Neuronal stem cell (in vitro differentiated cells): ENCODE measurements at regions not wholly inside any gene's neighbourhood (a gene's known extent, or its start where the extent isn't known, plus 50 kb on each side); places are given as distances from the start of the nearest gene placed in this dataset.
A peak's percentile ranks its signal among the peaks of the same experiment; 100 is the strongest.

Source experiments
- DNase-seq: peaks from one replicate; pipeline ENCODE4 v3.0.0-alpha.2; 2013; ENCODE audit warnings: low spot score
- H2AFZ ChIP-seq: one replicate; pipeline ENCODE4 v1.6.1; 2013; ENCODE audit warnings: mild to moderate bottlenecking, low read length, inconsistent platforms
- H2AK5ac ChIP-seq: 2 replicates; pipeline ENCODE4 v1.6.1; 2013; ENCODE audit warnings: low read depth, mild to moderate bottlenecking, inconsistent platforms, low read length, moderate library complexity, mixed read lengths
- H2BK120ac ChIP-seq: 2 replicates; pipeline ENCODE4 v1.6.1; 2013; ENCODE audit warnings: low read depth, mild to moderate bottlenecking, inconsistent platforms, low read length, moderate library complexity, mixed read lengths
- H2BK12ac ChIP-seq: one replicate; pipeline ENCODE4 v1.6.1; 2013; ENCODE audit warnings: low read length, inconsistent platforms
- H2BK15ac ChIP-seq: 2 replicates; pipeline ENCODE4 v1.6.1; 2013; ENCODE audit warnings: mild to moderate bottlenecking, low read length, inconsistent platforms, mixed read lengths
- H2BK5ac ChIP-seq: one replicate; pipeline ENCODE4 v1.6.1; 2013; ENCODE audit warnings: inconsistent platforms, mild to moderate bottlenecking, low read length, moderate library complexity
- H3K14ac ChIP-seq: one replicate; pipeline ENCODE4 v1.6.1; 2013; ENCODE audit warnings: low read length, inconsistent platforms
- H3K18ac ChIP-seq: 2 replicates; pipeline ENCODE4 v1.6.1; 2013; ENCODE audit warnings: low read length, inconsistent platforms
- H3K23ac ChIP-seq: 2 replicates; pipeline ENCODE4 v1.6.1; 2013; ENCODE audit warnings: low read depth, mild to moderate bottlenecking, mixed read lengths, low read length, inconsistent platforms; ENCODE audit not compliant: poor library complexity
- H3K27ac ChIP-seq: replicated peaks from 3 replicates; pipeline ENCODE4 v1.5.1; 2013; ENCODE audit warnings: low read length, inconsistent platforms
- H3K27me3 ChIP-seq, 3 experiments: 2 replicates each; pipeline ENCODE4 v1.6.1; 2013; ENCODE audit warnings: low read length in 3 of 3, mild to moderate bottlenecking in 2 of 3, inconsistent platforms in 1 of 3, low read depth in 1 of 3, mixed read lengths in 1 of 3, moderate library complexity in 1 of 3; ENCODE audit not compliant: control insufficient read depth in 3 of 3, insufficient read depth in 3 of 3
- H3K36me3 ChIP-seq, 2 donors: replicated peaks in 1 of 2; 2 replicates each; pipeline ENCODE4 v1.6.1; 2013; ENCODE audit warnings: low read length in 2 of 2; ENCODE audit not compliant: control insufficient read depth in 2 of 2, insufficient read depth in 2 of 2
- H3K4ac ChIP-seq: 2 replicates; pipeline ENCODE4 v1.6.1; 2013; ENCODE audit warnings: inconsistent platforms, mild to moderate bottlenecking, low read length, moderate library complexity
- H3K4me1 ChIP-seq, 2 donors: 1 replicate in 1 of 2; 2 replicates in 1 of 2; pipeline ENCODE4 v1.6.1; 2013; ENCODE audit warnings: low read length in 2 of 2, low read depth in 1 of 2; ENCODE audit not compliant: control insufficient read depth in 2 of 2, insufficient read depth in 1 of 2
- H3K4me2 ChIP-seq: one replicate; pipeline ENCODE4 v1.6.1; 2013; ENCODE audit warnings: mild to moderate bottlenecking, low read length, inconsistent platforms; ENCODE audit not compliant: insufficient read depth, poor library complexity, severe bottlenecking
- H3K4me3 ChIP-seq, 2 donors: 2 replicates each; pipeline ENCODE4 v1.5.1; 2013; ENCODE audit warnings: low read length in 2 of 2, mild to moderate bottlenecking in 2 of 2, inconsistent platforms in 1 of 2, moderate library complexity in 1 of 2
- H3K79me1 ChIP-seq: one replicate; pipeline ENCODE4 v1.6.1; 2013; ENCODE audit warnings: low read depth, mild to moderate bottlenecking, inconsistent platforms, low read length, moderate library complexity
- H3K9ac ChIP-seq: one replicate; pipeline ENCODE4 v1.6.1; 2013; ENCODE audit warnings: mild to moderate bottlenecking, low read depth, low read length, inconsistent platforms; ENCODE audit not compliant: poor library complexity
- H3K9me3 ChIP-seq, 2 donors: replicated peaks in 1 of 2; 2 replicates each; pipeline versions ENCODE3 to v1.6.1; 2013; ENCODE audit warnings: low read length in 2 of 2, mild to moderate bottlenecking in 2 of 2, inconsistent platforms in 1 of 2, low read depth in 1 of 2, mixed read lengths in 1 of 2, moderate library complexity in 1 of 2; ENCODE audit not compliant: control insufficient read depth in 2 of 2, insufficient read depth in 1 of 2
- H4K8ac ChIP-seq: one replicate; pipeline ENCODE4 v1.6.1; 2013; ENCODE audit warnings: low read depth, mild to moderate bottlenecking, inconsistent platforms, low read length, moderate library complexity
- H4K91ac ChIP-seq: one replicate; pipeline ENCODE4 v1.6.1; 2013; ENCODE audit warnings: low read length, low read depth, mild to moderate bottlenecking, inconsistent platforms; ENCODE audit not compliant: poor library complexity
- WGBS, 2 donors: extraction: QIAGEN DNeasy Blood & Tissue Kit; methylation state at CpG; one replicate each; pipeline ENCODE4 v1.1.7; 2013; ENCODE audit warnings: missing lambda C conversion rate in 2 of 2, mixed read lengths in 1 of 2; ENCODE audit not compliant: insufficient read length in 2 of 2, insufficient replicate concordance in 1 of 2; ENCODE audit errors: extremely low coverage in 2 of 2; 5-methylcytosine and 5-hydroxymethylcytosine counted together

DNA sequence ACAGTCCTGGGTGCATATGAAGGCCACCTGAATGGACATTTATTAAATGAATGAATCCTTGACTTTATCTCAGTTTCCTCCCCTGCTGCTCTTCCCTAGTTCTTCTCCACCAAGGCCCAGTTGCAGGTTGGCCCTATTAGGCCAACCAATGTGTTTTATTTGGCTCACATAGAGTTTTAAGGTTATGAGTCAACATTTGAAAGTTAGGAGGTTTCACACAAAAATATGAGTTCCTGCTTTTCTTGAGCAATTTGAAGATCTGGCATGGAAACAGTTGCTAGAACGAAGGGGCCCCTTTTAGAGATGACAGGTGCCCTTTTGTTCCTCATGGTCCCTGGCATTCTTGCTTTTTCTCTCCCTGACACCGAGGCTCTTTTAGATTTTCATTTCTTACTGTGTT is 83.0 kb upstream of the PDZRN3 start:
- Histone ChIP-seq H2BK12ac (no peak overlapping the region), H3K79me1 (no peaks in the 10 kb centered on the region), H2BK15ac (no peak overlapping the region), H3K4me2 (no peak overlapping the region), H3K14ac (no peak overlapping the region), H3K18ac (no peak overlapping the region), H3K27me3 (no peaks in the 10 kb centered on the region), H2BK120ac (no peak overlapping the region), H3K9ac (no peak overlapping the region), H3K4me1 (peaks cover 0 to 2% of the 10 kb centered on the region in 2 donors), H3K9me3 (no peaks in the 10 kb centered on the region), H3K27ac (no peak overlapping the region), H2BK5ac (no peak overlapping the region), H2AK5ac (no peak overlapping the region), H3K23ac (no peak overlapping the region), H2AFZ (no peak overlapping the region), H3K4ac (no peak overlapping the region), H4K8ac (no peak overlapping the region), H4K91ac (no peak overlapping the region), H3K36me3 (no peaks in the 10 kb centered on the region), H3K4me3 (no peak overlapping the region)
- no peak for DNase-seq
- WGBS, 2 donors = no CpG with 5 or more reads among the region's 2 CpGs

DNA sequence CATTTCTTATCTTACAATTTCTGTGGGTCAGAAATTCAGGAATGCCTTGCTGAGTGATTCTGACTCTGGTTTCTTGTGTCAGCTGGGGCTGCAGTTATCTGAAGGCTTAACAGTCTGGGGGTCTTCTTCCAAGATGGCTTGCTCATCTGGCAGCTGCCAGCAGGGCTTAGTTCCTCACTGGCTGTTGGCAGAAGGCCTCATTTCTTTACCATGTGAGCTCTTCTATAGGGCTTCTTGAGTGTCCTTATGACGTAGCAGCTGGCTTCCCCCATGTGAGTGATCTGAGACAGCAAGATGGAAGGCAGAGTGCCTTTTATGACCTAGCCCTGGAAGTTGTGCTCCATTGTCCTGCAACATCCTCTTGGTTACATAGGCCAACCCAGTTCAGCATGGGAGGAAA is 82.0 kb upstream of the PDZRN3 start:
- no peak overlapping the region for H2BK15ac ChIP-seq
- no peak overlapping the region for H3K18ac ChIP-seq
- H4K91ac ChIP-seq = no peak overlapping the region
- no peak overlapping the region for H4K8ac ChIP-seq
- WGBS, 2 donors = no CpG with 5 or more reads among the region's 1 CpG
- no peaks in the 10 kb centered on the region for H3K36me3 ChIP-seq
- no peak overlapping the region for H2BK12ac ChIP-seq
- H3K9ac ChIP-seq = no peak overlapping the region
- H3K79me1 ChIP-seq = no peaks in the 10 kb centered on the region
- no peak overlapping the region for H3K4me3 ChIP-seq
- H3K23ac ChIP-seq = no peak overlapping the region
- no peak overlapping the region for H2AK5ac ChIP-seq
- H3K4me2 ChIP-seq = no peak overlapping the region
- no peak overlapping the region for H3K14ac ChIP-seq
- H3K27ac ChIP-seq = no peak overlapping the region
- H3K9me3 ChIP-seq = no peaks in the 10 kb centered on the region
- H2BK5ac ChIP-seq = no peak overlapping the region
- peaks cover 0 to 2% of the 10 kb centered on the region in 2 donors for H3K4me1 ChIP-seq
- no peaks in the 10 kb centered on the region for H3K27me3 ChIP-seq
- no peak for DNase-seq
- H2AFZ ChIP-seq = peak overlapping the region; percentile 15
- H3K4ac ChIP-seq = no peak overlapping the region
- H2BK120ac ChIP-seq = no peak overlapping the region

DNA sequence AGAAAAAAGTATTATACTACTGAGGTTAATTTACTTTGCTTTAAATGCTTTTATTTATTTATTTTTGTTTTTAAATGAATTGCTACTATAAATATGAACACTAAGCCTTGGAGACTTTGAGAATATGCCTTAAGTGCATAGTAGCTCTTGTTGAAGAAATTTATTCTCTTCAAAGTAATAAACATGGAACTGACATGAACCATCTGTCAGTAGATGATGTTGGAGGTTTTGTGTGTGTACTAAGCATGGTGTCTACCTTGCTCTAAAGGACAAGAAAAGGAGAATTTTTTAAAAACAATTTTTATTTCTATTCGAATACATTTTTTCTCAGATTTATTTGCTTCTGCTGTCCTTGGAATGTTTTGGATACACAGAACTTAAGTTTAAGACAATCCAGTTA is 81.1 kb upstream of the PDZRN3 start:
- H2AK5ac ChIP-seq = no peak overlapping the region
- no peak overlapping the region for H2BK5ac ChIP-seq
- no peak overlapping the region for H4K91ac ChIP-seq
- no peak overlapping the region for H3K4me2 ChIP-seq
- H2BK12ac ChIP-seq = no peak overlapping the region
- no peak for DNase-seq
- no peaks in the 10 kb centered on the region for H3K27me3 ChIP-seq
- no CpG with 5 or more reads among the region's 1 CpG for WGBS, 2 donors
- no peaks in the 10 kb centered on the region for H3K36me3 ChIP-seq
- H3K23ac ChIP-seq = no peak overlapping the region
- H3K4me3 ChIP-seq = no peak overlapping the region
- no peak overlapping the region for H2BK15ac ChIP-seq
- H4K8ac ChIP-seq = no peak overlapping the region
- H3K18ac ChIP-seq = no peak overlapping the region
- no peak overlapping the region for H3K14ac ChIP-seq
- no peak overlapping the region for H3K27ac ChIP-seq
- no peaks in the 10 kb centered on the region for H3K79me1 ChIP-seq
- peaks cover 0 to 2% of the 10 kb centered on the region in 2 donors for H3K4me1 ChIP-seq
- no peak overlapping the region for H3K4ac ChIP-seq
- no peaks in the 10 kb centered on the region for H3K9me3 ChIP-seq
- H2BK120ac ChIP-seq = no peak overlapping the region
- no peak overlapping the region for H2AFZ ChIP-seq
- H3K9ac ChIP-seq = no peak overlapping the region

DNA sequence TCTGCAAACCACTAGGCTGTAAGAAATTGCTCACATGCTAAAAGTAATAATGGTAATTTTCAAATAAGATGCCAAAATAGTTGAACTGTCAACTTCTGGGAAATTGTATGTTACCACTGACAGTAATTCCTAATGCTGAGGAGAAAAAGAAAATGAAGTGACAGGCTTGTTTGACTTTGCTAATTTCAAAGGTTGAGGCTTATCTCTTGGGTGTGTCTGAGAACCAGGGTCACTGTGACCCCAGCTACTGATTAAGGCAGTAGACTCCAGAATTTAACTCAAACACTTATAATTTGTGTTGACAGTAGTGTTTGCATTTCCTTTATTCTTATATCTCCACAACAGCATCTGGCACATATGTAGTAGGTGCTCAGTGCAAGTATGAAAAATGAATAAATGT is 74.6 kb upstream of the PDZRN3 start:
- Histone ChIP-seq H4K8ac (no peak overlapping the region), H3K36me3 (no peaks in the 10 kb centered on the region), H4K91ac (no peak overlapping the region), H3K79me1 (no peaks in the 10 kb centered on the region), H3K4me2 (no peak overlapping the region), H3K27ac (no peak overlapping the region), H3K4me1 (peaks cover 0 to under 1% of the 10 kb centered on the region in 2 donors), H3K4ac (no peak overlapping the region), H2AFZ (no peak overlapping the region), H2BK15ac (no peak overlapping the region), H3K9ac (no peak overlapping the region), H3K23ac (no peak overlapping the region), H3K4me3 (no peak overlapping the region), H3K9me3 (no peaks in the 10 kb centered on the region), H2BK5ac (no peak overlapping the region), H2BK12ac (no peak overlapping the region), H2BK120ac (no peak overlapping the region), H3K27me3 (no peaks in the 10 kb centered on the region), H3K18ac (no peak overlapping the region), H3K14ac (no peak overlapping the region), H2AK5ac (no peak overlapping the region)
- no peak for DNase-seq
